Skeletal muscle tissue (tissue), 3 donors: ENCODE measurements at regions not wholly inside any gene's neighbourhood (a gene's known extent, or its start where the extent isn't known, plus 50 kb on each side); places are given as distances from the start of the nearest gene placed in this dataset.

Experiments used
- H3K27ac ChIP-seq: one replicate; pipeline ENCODE4 v1.7.0; 2013; ENCODE audit warnings: mild to moderate bottlenecking, low read depth, low read length, inconsistent platforms
- H3K27me3 ChIP-seq, 3 donors: one replicate each; pipeline ENCODE4 v1.7.0; 2013; ENCODE audit warnings: low read length in 3 of 3; ENCODE audit not compliant: control insufficient read depth in 3 of 3, insufficient read depth in 3 of 3
- H3K36me3 ChIP-seq, 3 donors: one replicate each; pipeline ENCODE4 v1.7.0; 2013; ENCODE audit warnings: low read length in 3 of 3; ENCODE audit not compliant: control insufficient read depth in 3 of 3, insufficient read depth in 3 of 3
- H3K4me1 ChIP-seq, 3 donors: one replicate each; pipeline ENCODE4 v1.7.0; 2013; ENCODE audit warnings: low read length in 3 of 3, mild to moderate bottlenecking in 3 of 3; ENCODE audit not compliant: control insufficient read depth in 3 of 3, insufficient read depth in 3 of 3
- H3K4me3 ChIP-seq, 3 donors: one replicate each; pipeline ENCODE4 v1.7.0; 2013; ENCODE audit warnings: low read length in 3 of 3
- H3K9ac ChIP-seq, 3 donors: one replicate each; pipeline ENCODE4 v1.7.0; 2013; ENCODE audit warnings: low read length in 3 of 3, mild to moderate bottlenecking in 3 of 3, moderate library complexity in 2 of 3, low read depth in 1 of 3
- H3K9me3 ChIP-seq, 3 donors: one replicate each; pipeline ENCODE4 v1.7.0; 2013; ENCODE audit warnings: low read length in 3 of 3; ENCODE audit not compliant: control insufficient read depth in 3 of 3
- donor health status: Osteomylitis.

DNA sequence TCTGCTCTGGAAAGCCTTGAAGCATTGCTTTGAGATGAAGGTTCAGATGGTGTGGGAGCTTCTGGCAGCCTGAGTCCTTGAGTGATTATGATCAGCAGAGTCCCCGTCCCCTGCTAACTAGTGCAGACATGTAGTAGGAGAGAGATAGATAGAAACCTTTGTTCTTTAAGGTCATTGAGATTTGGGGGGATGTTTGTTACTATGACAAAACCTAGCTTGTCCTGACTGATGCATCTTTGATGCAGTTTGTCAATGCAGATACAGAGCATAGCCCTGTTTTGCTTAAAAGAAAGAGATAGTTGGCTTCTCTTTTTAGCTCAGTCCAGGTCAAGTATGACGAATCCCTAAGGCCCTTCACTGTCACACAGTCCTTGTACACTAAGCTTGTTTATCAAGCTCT is 274.6 kb upstream of the DPP10 start:
- H3K27ac ChIP-seq, result no peak overlapping the region
- H3K9ac ChIP-seq, result no peak overlapping the region
- H3K4me1 ChIP-seq, result no peaks in the 10 kb centered on the region
- H3K9me3 ChIP-seq, result peaks cover 0 to 3% (median 0%) of the 10 kb centered on the region in 3 donors
- no peaks in the 10 kb centered on the region for H3K27me3 ChIP-seq
- no peak overlapping the region for H3K4me3 ChIP-seq
- no peaks in the 10 kb centered on the region for H3K36me3 ChIP-seq

GRCh38 chr2:114170070-114170469 is 272.4 kb upstream of the DPP10 start:
- Histone ChIP-seq H3K4me3 (no peak overlapping the region), H3K9me3 (peaks cover 0 to 3% (median 0%) of the 10 kb centered on the region in 3 donors), H3K36me3 (no peaks in the 10 kb centered on the region), H3K4me1 (no peaks in the 10 kb centered on the region), H3K27me3 (no peaks in the 10 kb centered on the region), H3K9ac (no peak overlapping the region), H3K27ac (no peak overlapping the region)

DNA sequence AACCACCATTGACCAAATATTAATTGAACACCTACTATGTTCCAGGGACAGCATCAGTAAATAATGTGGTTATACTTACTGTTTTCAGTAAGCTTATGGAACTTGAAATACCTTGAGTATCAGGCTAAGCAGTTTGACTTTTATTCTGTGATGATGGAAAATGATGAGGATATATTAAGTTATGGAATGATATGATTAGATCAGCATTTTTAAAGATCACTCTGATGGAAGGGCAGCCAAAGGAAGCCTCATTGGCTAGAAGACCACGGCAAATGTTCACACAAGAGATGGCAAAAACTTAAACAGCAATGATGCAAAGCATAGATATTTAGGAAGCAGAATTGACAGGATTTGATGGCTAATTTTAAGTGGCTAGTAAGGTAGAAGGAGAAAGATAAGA is 266.9 kb upstream of the DPP10 start:
- no peaks in the 10 kb centered on the region for H3K4me1 ChIP-seq
- H3K27ac ChIP-seq, result no peak overlapping the region
- no peaks in the 10 kb centered on the region for H3K9me3 ChIP-seq
- H3K4me3 ChIP-seq, result no peak overlapping the region
- no peak overlapping the region for H3K9ac ChIP-seq
- no peaks in the 10 kb centered on the region for H3K36me3 ChIP-seq
- peaks cover 0 to 2% (median 0%) of the 10 kb centered on the region in 3 donors for H3K27me3 ChIP-seq

GRCh38 chr2:114185501-114185900 is 256.9 kb upstream of the DPP10 start:
- no peaks in the 10 kb centered on the region for H3K36me3 ChIP-seq
- no peak overlapping the region for H3K4me3 ChIP-seq
- H3K9ac ChIP-seq, result no peak overlapping the region
- no peaks in the 10 kb centered on the region for H3K27me3 ChIP-seq
- no peak overlapping the region for H3K27ac ChIP-seq
- H3K4me1 ChIP-seq, result no peaks in the 10 kb centered on the region
- peaks cover 0 to 4% (median 0%) of the 10 kb centered on the region in 3 donors for H3K9me3 ChIP-seq

DNA sequence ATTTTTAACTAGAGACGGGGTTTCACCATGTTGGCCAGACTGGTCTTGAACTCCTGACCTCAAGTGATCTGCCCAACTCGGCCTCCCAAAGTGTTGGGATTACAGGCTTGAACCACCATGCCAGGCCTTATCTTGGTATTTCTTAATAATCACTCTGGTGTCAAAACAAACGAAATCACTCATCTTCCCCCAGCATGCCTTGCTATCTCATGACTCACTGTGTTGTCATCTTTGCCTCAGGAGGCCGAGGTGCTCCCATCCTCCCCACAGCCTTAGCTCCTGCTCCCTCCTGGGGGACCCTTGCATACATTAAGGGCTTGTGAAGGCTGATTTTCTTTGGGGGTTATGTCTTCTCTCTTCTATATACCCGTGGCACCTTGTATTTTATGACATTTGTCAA is 250.1 kb upstream of the DPP10 start:
- H3K9me3 ChIP-seq, result peaks cover 0 to 4% (median 0%) of the 10 kb centered on the region in 3 donors
- no peak overlapping the region for H3K4me3 ChIP-seq
- H3K36me3 ChIP-seq, result no peaks in the 10 kb centered on the region
- no peaks in the 10 kb centered on the region for H3K4me1 ChIP-seq
- no peaks in the 10 kb centered on the region for H3K27me3 ChIP-seq
- H3K27ac ChIP-seq, result no peak overlapping the region
- no peak overlapping the region for H3K9ac ChIP-seq

- no peaks in the 10 kb centered on the region for H3K27me3 ChIP-seq
- no peak overlapping the region for H3K27ac ChIP-seq
- no peaks in the 10 kb centered on the region for H3K36me3 ChIP-seq
- no peaks in the 10 kb centered on the region for H3K9me3 ChIP-seq
- no peaks in the 10 kb centered on the region for H3K4me1 ChIP-seq
- H3K4me3 ChIP-seq, result no peak overlapping the region
- H3K9ac ChIP-seq, result no peak overlapping the region
Measured at GRCh38 chr2:114201781-114202180, 240.7 kb upstream of the DPP10 start.

- Histone ChIP-seq H3K4me3 (no peak overlapping the region), H3K36me3 (no peaks in the 10 kb centered on the region), H3K27ac (no peak overlapping the region), H3K9me3 (no peaks in the 10 kb centered on the region), H3K4me1 (no peaks in the 10 kb centered on the region), H3K27me3 (no peaks in the 10 kb centered on the region), H3K9ac (no peak overlapping the region)
Measured at GRCh38 chr2:114203679-114204078, 238.8 kb upstream of the DPP10 start.

- H3K36me3 ChIP-seq, result no peaks in the 10 kb centered on the region
- no peak overlapping the region for H3K4me3 ChIP-seq
- no peaks in the 10 kb centered on the region for H3K4me1 ChIP-seq
- no peaks in the 10 kb centered on the region for H3K9me3 ChIP-seq
- peaks cover 0 to 2% (median 0%) of the 10 kb centered on the region in 3 donors for H3K27me3 ChIP-seq
- H3K9ac ChIP-seq, result no peak overlapping the region
- no peak overlapping the region for H3K27ac ChIP-seq
Measured at GRCh38 chr2:114213808-114214207, 228.6 kb upstream of the DPP10 start.

GRCh38 chr2:114218383-114218782 is 224.1 kb upstream of the DPP10 start:
- Histone ChIP-seq H3K27me3 (no peaks in the 10 kb centered on the region), H3K9me3 (no peaks in the 10 kb centered on the region), H3K4me3 (no peak overlapping the region), H3K36me3 (no peaks in the 10 kb centered on the region), H3K9ac (no peak overlapping the region), H3K4me1 (no peaks in the 10 kb centered on the region), H3K27ac (no peak overlapping the region)

- no peaks in the 10 kb centered on the region for H3K9me3 ChIP-seq
- H3K4me3 ChIP-seq, result no peak overlapping the region
- H3K27me3 ChIP-seq, result no peaks in the 10 kb centered on the region
- H3K4me1 ChIP-seq, result no peaks in the 10 kb centered on the region
- H3K9ac ChIP-seq, result no peak overlapping the region
- H3K27ac ChIP-seq, result no peak overlapping the region
- no peaks in the 10 kb centered on the region for H3K36me3 ChIP-seq
Measured at GRCh38 chr2:114219456-114219855, 223.0 kb upstream of the DPP10 start.

DNA sequence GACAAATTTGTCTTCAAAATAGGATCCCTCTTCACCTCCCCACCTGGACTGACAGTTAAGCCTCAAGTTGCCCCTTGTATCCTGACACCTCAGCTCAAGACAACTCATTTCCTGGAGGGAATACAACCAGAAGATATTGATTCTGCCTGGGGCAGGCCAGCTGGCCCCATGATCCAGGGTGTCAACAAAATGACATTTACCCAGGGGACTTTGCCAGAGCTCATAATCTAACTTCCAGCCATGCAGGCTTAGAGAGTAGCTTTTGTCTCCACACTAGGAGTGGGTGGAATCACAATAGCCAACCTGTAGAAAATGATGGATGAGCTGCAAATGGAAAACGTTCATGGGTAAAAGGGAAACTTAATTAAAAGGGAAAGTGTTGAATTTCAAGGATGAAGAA is 220.1 kb upstream of the DPP10 start:
- Histone ChIP-seq H3K27ac (no peak overlapping the region), H3K9ac (no peak overlapping the region), H3K36me3 (no peaks in the 10 kb centered on the region), H3K27me3 (no peaks in the 10 kb centered on the region), H3K4me1 (no peaks in the 10 kb centered on the region), H3K9me3 (no peaks in the 10 kb centered on the region), H3K4me3 (no peak overlapping the region)
